ENCODE measurements at regions not wholly inside any gene's neighbourhood (a gene's known extent, or its start where the extent isn't known, plus 50 kb on each side); places are given as distances from the start of the nearest gene placed in this dataset.
"Not testable (repeated sequence)": the region's sequence is repeated elsewhere in the genome, so short reads cannot be mapped to it uniquely, and the experiment has no call there.

- DNase-seq, result no peak
These were observed 1668.0 kb upstream of the NUDT12 start for GRCh38 chr5:105230516-105231157.

- no peak for DNase-seq
These were observed 1655.4 kb upstream of the NUDT12 start for GRCh38 chr5:105218018-105218417.

GRCh38 chr5:105213078-105213477 lies 1650.5 kb upstream of the NUDT12 start:
- DNase-seq, result no peak

GRCh38 chr5:105207066-105207465 lies 1644.5 kb upstream of the NUDT12 start:
- no peak for DNase-seq

- no peak for DNase-seq
These were observed 1634.9 kb upstream of the NUDT12 start for GRCh38 chr5:105197531-105197930.

DNA sequence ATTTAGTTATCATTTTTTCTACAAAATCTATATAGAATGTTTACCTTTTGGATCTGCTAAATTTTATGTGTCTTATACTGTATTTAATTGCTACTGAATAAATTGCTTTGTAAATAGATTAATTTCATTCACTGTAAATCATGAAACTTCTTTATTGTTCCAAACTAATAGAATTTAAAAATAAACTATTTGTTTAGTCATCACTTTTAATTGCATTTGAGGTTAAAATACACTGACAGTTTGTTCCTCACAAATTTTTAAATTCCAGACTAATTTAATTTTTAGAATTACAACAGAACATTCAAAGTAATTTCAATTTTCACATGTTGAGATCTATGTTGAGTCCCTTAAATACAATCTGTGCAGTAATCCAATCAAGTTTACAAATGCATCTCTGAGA lies 1633.2 kb upstream of the NUDT12 start:
- DNase-seq, result no peak

- DNase-seq, result no peak
These were observed 1610.3 kb upstream of the NUDT12 start for GRCh38 chr5:105172918-105173317.

- no peak for DNase-seq
These were observed 1606.2 kb upstream of the NUDT12 start for GRCh38 chr5:105168806-105169205.

GRCh38 chr5:105167092-105167491 lies 1604.5 kb upstream of the NUDT12 start:
- DNase-seq, result no peak

GRCh38 chr5:105163547-105163946 lies 1601.0 kb upstream of the NUDT12 start:
- DNase-seq, result no peak

GRCh38 chr5:105162557-105162956 lies 1600.0 kb upstream of the NUDT12 start:
- DNase-seq, result not testable (repeated sequence)

DNA sequence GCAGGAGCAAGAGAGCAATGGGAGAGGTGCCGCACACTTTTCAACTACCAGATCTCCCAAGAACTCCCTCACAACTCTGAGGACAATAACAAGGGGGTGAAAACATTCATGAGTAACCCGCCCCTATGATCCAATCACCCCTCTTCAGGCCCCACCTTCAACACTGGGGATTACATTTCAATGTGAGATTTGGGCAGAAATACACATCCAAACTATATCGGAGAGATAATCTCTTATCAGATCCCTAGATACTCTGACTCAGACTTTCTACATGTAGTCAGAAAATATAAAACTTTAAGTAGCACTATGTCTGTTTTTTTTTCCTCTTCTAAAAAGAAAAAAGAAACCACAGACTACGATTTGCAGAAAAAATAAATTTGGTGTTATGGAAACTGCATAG lies 1595.9 kb upstream of the NUDT12 start:
- no peak for DNase-seq

- DNase-seq, result no peak
These were observed 1587.7 kb upstream of the NUDT12 start for GRCh38 chr5:105150323-105150722.

- DNase-seq, result no peak
These were observed 1584.3 kb upstream of the NUDT12 start for GRCh38 chr5:105146867-105147266.

- no peak for DNase-seq
These were observed 1582.6 kb upstream of the NUDT12 start for GRCh38 chr5:105145152-105145551.

DNA sequence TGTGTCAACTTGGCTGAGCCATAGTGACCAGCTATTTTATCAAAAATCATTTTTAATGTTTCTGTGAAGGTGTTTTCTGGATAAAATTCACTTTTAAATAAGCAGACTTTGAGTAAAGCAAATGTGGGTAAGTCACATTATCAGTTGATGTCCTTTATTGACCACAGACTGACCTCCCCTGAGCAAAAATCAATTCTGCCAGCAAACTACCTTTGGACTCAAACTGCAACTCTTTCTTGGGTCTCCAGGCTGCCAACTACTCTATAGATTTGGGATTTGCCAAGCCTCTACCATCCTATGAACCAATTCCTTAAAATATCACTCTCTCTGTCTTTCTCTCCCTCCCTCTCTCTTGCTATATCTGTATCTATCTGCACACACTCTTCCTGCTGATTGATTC lies 1571.7 kb upstream of the NUDT12 start:
- no peak for DNase-seq

DNA sequence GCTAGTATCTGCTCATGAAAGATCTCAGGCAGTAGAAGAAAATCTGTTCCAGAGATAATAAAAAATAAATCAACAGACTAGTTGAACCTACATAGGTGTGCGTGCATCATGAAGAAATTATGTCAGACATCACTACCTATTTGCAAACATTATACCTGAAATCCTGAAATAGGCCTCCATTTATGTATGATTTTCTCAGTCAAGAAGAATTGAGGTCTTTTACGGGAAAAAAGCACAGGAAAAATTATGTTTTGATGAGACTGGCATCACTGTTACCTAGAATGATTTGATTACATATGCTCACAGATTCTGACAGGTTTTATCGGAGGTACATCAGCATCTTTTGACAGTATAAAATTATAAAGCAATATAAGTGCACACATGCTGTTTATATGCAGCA lies 1570.5 kb upstream of the NUDT12 start:
- no peak for DNase-seq

DNA sequence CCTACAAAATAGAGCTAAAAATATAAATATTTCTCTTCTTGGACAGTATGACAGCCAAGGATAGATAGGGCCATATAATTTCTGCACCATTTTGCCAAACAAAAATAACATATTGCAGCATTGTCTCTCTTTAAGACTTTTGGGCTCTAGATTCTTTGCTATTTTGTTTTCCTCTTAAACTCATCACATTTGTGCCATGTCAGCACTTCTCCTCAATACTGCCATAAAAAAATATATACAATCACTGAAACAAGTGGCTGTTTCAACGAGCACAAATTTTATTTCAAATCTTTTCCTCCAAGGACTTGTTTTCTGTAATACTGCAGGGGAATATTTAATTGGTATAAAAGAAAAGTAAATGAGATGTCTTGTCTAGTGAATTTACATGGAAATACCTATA lies 1570.0 kb upstream of the NUDT12 start:
- DNase-seq, result no peak

GRCh38 chr5:105131045-105131444 lies 1568.5 kb upstream of the NUDT12 start:
- DNase-seq, result no peak

- no peak for DNase-seq
These were observed 1539.0 kb upstream of the NUDT12 start for GRCh38 chr5:105101577-105101976.

DNA sequence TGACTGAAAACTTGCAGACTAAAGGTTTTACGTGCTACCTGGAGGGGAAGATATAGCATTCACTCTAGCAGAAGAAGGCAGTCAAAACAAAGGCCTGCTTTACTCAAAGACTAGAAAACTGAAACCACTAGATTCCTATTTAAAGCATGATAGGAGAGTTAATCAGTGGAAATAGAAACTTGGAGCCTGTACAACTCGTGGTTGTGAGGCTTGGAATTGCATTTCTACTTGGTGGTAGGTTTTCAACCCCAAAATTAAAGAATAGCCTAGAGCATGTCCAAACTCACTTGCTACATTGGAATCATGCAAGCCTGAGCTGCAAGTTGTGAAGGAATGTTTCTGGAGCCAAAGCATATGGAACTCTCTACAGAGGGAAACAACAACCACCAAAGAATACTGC lies 1526.4 kb upstream of the NUDT12 start:
- DNase-seq, result no peak

GRCh38 chr5:105088102-105088501 lies 1525.5 kb upstream of the NUDT12 start:
- DNase-seq, result no peak

DNA sequence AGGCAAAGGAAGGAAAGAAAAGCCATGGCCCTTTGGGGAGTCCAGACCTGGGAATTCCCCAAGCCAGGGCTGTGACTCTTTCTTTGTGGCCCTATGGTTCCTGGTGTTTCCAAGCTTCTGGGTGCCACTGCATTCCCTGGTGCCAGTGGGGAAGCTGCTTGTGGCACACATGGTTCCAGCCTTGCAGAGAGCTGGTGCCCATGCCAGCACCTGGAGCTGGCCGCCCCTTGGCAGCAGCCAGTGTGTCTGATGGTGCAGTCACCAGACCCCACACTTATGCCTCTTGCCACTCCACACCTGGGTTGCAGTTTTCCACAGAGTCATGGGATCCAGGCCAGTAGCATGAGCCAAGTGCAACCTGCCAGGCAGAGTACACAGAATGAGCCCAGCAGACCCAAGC lies 1495.3 kb upstream of the NUDT12 start:
- DNase-seq, result no peak

GRCh38 chr5:105057001-105057436 lies 1494.4 kb upstream of the NUDT12 start:
- DNase-seq, result no peak

GRCh38 chr5:105054406-105054805 lies 1491.8 kb upstream of the NUDT12 start:
- no peak for DNase-seq

DNA sequence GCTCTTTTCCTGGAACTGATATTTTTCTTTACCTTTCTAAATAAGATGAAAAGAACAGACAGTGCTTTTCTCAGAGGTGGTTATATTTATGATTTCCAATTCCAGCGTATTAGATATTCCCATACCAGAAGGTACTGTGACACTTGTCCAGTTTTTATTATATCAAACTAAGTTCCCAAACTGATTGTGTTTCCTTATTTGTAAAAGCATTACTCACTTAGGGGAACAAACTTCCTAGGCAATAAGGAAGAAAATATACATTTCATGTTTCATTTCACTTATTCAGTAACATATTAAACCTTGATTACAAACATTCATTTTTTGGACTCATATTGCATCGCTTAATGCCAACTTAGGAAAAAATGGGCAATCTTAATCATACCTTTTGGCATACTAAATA lies 1480.0 kb upstream of the NUDT12 start:
- DNase-seq, result no peak

All from stimulated activated CD4-positive, alpha-beta T cell treated with anti-CD3 and anti-CD28 coated beads, Interleukin-1b, Interleukin-23, amount 100 ng/mL, for 48 hours (primary cell).